ENCODE measurements at regions not wholly inside any gene's neighbourhood (a gene's known extent, or its start where the extent isn't known, plus 50 kb on each side); places are given as distances from the start of the nearest gene placed in this dataset.
"Not testable (repeated sequence)": the region's sequence is repeated elsewhere in the genome, so short reads cannot be mapped to it uniquely, and the experiment has no call there.

GRCh38 chr2:91571239-91571923, 2879.9 kb downstream of the RPIA start:
- not testable (repeated sequence) for TF ChIP-seq ZFP30 (CRISPR knock-in tag; IDR thresholded peaks at IDR 0.05); GLIS3 (CRISPR knock-in tag; IDR thresholded peaks at IDR 0.05); ZNF565 (CRISPR knock-in tag; conservative IDR thresholded peaks at IDR 0.05; ENCODE audit: low read depth); ESRRG (CRISPR knock-in tag; IDR thresholded peaks at IDR 0.05); POU6F1 (CRISPR knock-in tag; IDR thresholded peaks at IDR 0.05; ENCODE audit: borderline replicate concordance, low read depth)
